Muscle layer of colon (tissue), 2 donors: ENCODE measurements at regions not wholly inside any gene's neighbourhood (a gene's known extent, or its start where the extent isn't known, plus 50 kb on each side); places are given as distances from the start of the nearest gene placed in this dataset.

Experiments
- H3K27ac ChIP-seq: one replicate; pipeline ENCODE4 v1.7.0; 2013; ENCODE audit warnings: low read depth, mild to moderate bottlenecking, low read length, moderate library complexity
- H3K27me3 ChIP-seq, 2 donors: one replicate each; pipeline ENCODE4 v1.7.0; 2013; ENCODE audit warnings: low read length in 2 of 2, mild to moderate bottlenecking in 2 of 2; ENCODE audit not compliant: insufficient read depth in 2 of 2, control insufficient read depth in 1 of 2
- H3K36me3 ChIP-seq: one replicate; pipeline ENCODE4 v1.7.0; 2013; ENCODE audit warnings: mild to moderate bottlenecking, low read length; ENCODE audit not compliant: insufficient read depth
- H3K4me1 ChIP-seq: one replicate; pipeline ENCODE4 v1.7.0; 2013; ENCODE audit warnings: mild to moderate bottlenecking, low read length; ENCODE audit not compliant: insufficient read depth
- H3K4me3 ChIP-seq, 2 donors: one replicate each; pipeline ENCODE4 v1.7.0; 2013; ENCODE audit warnings: low read length in 2 of 2, low read depth in 1 of 2, mild to moderate bottlenecking in 1 of 2, moderate library complexity in 1 of 2
- H3K9ac ChIP-seq: one replicate; pipeline ENCODE4 v1.7.0; 2013; ENCODE audit warnings: low read length
- H3K9me3 ChIP-seq: one replicate; pipeline ENCODE4 v1.7.0; 2013; ENCODE audit warnings: mild to moderate bottlenecking, low read length
- donor health status: abdominal sarcoma.
- donor health status: Adenocarcinoma of cecum.

DNA sequence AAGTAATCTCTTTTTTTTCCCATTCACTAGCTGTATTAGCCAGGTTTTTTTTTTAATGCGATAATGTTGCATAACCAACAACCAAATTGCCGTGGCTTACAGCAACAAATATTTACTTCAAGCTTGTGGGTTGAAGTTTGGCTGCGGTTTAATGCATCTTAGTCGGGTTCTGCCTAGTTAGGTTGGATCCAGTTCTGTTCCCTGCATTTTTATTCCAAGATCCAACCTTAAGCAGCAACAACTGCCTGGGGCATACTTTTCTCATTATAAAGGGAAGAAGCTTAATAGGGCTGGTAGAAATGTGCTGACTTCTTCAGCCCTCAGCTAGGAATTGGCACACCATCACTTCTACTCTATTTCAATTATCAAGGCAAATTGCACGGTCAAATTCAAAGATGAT lies 1115.5 kb upstream of the AUTS2 start:
- H3K9ac ChIP-seq: no peak overlapping the region

DNA sequence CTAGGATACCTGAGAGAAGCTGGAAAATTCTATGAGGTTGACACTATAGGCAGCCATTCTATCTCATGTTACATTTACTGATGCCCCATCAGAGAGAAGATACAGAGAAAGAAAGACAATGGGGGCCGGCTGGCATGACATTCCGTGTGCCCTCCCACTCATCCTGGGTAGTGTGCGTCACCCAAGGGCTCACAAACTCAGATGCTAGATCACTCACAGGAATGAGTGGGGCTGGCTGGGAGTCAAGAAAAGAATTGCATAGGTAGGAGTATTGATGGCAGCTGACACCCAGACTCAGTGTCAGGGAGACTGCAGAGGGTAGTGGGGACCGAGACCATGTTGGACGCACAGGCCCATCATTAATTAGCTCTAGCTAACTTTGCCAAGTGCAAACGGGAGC lies 1113.5 kb upstream of the AUTS2 start:
- Histone ChIP-seq H3K9ac (no peak overlapping the region), H3K27ac (no peak overlapping the region), H3K4me3 (no peak overlapping the region), H3K4me1 (no peaks in the 10 kb centered on the region), H3K27me3 (peaks cover 0 to 4% of the 10 kb centered on the region in 2 donors), H3K9me3 (no peaks in the 10 kb centered on the region), H3K36me3 (no peaks in the 10 kb centered on the region)

More for the DNA sequence above, 1115.5 kb upstream of the AUTS2 start:
- H3K27ac ChIP-seq: no peak overlapping the region
- H3K9me3 ChIP-seq: no peaks in the 10 kb centered on the region
- no peak overlapping the region for H3K4me3 ChIP-seq
- H3K36me3 ChIP-seq: no peaks in the 10 kb centered on the region
- H3K27me3 ChIP-seq: peaks cover 0 to 4% of the 10 kb centered on the region in 2 donors
- H3K4me1 ChIP-seq: no peaks in the 10 kb centered on the region

- Histone ChIP-seq H3K9ac (no peak overlapping the region), H3K9me3 (no peaks in the 10 kb centered on the region), H3K36me3 (no peaks in the 10 kb centered on the region), H3K4me3 (no peak overlapping the region), H3K27ac (no peak overlapping the region), H3K4me1 (no peaks in the 10 kb centered on the region), H3K27me3 (peaks cover 0 to 4% of the 10 kb centered on the region in 2 donors)
Observed at GRCh38 chr7:68485253-68485917, 1112.9 kb upstream of the AUTS2 start.

DNA sequence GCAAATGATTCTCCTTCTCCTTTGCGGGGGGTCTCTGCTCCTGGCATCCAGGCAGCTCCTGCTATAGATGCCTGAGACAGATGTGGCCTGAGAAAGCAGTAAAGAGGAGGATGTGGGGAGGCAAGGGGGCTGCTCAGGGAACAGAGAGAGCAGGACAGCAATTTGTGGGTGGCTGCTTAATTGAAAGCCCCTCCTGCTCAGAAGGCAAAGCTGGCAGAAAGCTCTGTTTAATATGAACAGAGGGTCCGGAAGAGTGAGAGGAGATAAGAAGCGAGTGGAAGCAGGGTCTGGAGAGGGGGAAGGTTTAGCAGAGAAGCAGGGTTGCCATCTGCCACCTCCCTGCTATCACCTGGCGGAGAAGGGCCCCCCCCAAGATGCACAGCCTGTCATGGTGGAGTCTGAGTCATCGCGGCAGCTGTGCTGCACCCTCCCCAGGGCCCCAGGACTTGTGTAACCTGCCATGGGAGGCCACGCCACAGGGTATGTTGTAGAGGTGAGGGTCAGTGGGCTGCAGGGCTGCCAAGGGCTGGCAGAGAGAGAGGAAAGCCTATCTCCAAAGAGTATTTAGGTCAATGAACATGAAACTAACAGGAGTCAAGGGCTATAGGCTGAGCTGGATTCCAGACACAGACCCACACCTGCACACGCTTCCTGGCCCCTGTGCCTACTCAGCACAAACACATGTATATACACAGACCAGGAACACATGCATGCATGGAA lies 1109.8 kb upstream of the AUTS2 start:
- H3K27ac ChIP-seq: no peak overlapping the region
- no peak overlapping the region for H3K9ac ChIP-seq
- H3K4me3 ChIP-seq: no peak overlapping the region
- peaks cover 0 to 4% of the 10 kb centered on the region in 2 donors for H3K27me3 ChIP-seq
- H3K9me3 ChIP-seq: no peaks in the 10 kb centered on the region
- no peaks in the 10 kb centered on the region for H3K4me1 ChIP-seq
- H3K36me3 ChIP-seq: no peaks in the 10 kb centered on the region

- Histone ChIP-seq H3K27me3 (peaks cover 0 to 4% of the 10 kb centered on the region in 2 donors), H3K4me1 (no peaks in the 10 kb centered on the region), H3K9ac (no peak overlapping the region), H3K27ac (no peak overlapping the region), H3K4me3 (no peak overlapping the region), H3K36me3 (no peaks in the 10 kb centered on the region), H3K9me3 (no peaks in the 10 kb centered on the region)
Observed at GRCh38 chr7:68491523-68492358, 1106.5 kb upstream of the AUTS2 start.

- Histone ChIP-seq H3K9ac (no peak overlapping the region), H3K27ac (no peak overlapping the region), H3K27me3 (peaks cover 0 to 3% of the 10 kb centered on the region in 2 donors), H3K4me1 (no peaks in the 10 kb centered on the region), H3K4me3 (no peak overlapping the region), H3K9me3 (no peaks in the 10 kb centered on the region), H3K36me3 (no peaks in the 10 kb centered on the region)
Observed at GRCh38 chr7:68492359-68492690, 1106.0 kb upstream of the AUTS2 start.

- Histone ChIP-seq H3K4me3 (no peak overlapping the region), H3K27me3 (no peaks in the 10 kb centered on the region), H3K9ac (no peak overlapping the region), H3K27ac (no peak overlapping the region), H3K9me3 (no peaks in the 10 kb centered on the region), H3K36me3 (no peaks in the 10 kb centered on the region), H3K4me1 (no peaks in the 10 kb centered on the region)
Observed at GRCh38 chr7:68503400-68503799, 1094.9 kb upstream of the AUTS2 start.

DNA sequence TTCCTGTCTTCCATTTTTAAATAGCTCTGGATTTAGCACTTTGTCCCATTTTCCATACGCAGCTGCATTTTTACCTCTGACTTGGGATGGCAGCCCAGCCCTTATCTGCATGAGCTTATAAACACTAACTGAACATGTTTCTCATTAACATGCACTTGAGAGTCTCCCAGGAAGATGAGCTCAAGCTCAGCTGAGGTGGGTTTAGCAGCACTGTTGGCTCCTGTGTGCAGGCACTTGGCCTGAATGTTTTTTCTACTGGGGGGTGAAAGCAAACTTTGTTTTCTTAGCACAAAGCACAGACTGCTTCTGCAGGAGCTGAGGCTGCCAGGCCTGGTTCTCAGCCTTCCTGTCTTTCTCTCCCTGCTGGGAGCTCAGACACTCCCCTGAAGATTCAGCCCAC lies 1093.6 kb upstream of the AUTS2 start:
- Histone ChIP-seq H3K4me1 (no peaks in the 10 kb centered on the region), H3K9me3 (peaks cover 10% of the 10 kb centered on the region), H3K36me3 (no peaks in the 10 kb centered on the region), H3K4me3 (no peak overlapping the region), H3K27me3 (no peaks in the 10 kb centered on the region), H3K9ac (no peak overlapping the region), H3K27ac (no peak overlapping the region)

- Histone ChIP-seq H3K9ac (no peak overlapping the region), H3K4me1 (no peaks in the 10 kb centered on the region), H3K27ac (no peak overlapping the region), H3K4me3 (no peak overlapping the region), H3K9me3 (peaks cover 10% of the 10 kb centered on the region), H3K27me3 (no peaks in the 10 kb centered on the region), H3K36me3 (no peaks in the 10 kb centered on the region)
Observed at GRCh38 chr7:68505721-68506120, 1092.6 kb upstream of the AUTS2 start.

- Histone ChIP-seq H3K27ac (no peak overlapping the region), H3K9me3 (peaks cover 10% of the 10 kb centered on the region), H3K9ac (no peak overlapping the region), H3K27me3 (no peaks in the 10 kb centered on the region), H3K4me3 (no peak overlapping the region), H3K4me1 (no peaks in the 10 kb centered on the region), H3K36me3 (no peaks in the 10 kb centered on the region)
Observed at GRCh38 chr7:68507668-68508067, 1090.6 kb upstream of the AUTS2 start.

DNA sequence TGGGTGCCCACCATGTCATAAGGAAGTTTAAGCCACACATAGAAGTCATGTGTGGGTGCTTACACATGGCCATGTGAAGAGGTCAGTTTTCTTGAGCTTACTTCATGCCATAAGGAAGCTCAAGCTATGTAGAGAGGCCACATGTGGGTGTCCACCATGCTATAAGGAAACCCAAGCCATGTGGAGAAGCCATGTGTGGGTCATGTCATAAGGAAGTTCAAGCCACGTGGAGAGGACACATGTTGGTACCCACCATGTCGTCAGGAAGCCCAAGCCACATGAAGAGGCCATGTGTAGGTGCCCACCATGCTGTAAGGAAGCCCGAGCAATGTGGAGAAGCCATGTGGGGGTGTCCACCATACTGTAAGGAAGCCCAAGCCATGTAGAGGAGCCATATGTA lies 1089.2 kb upstream of the AUTS2 start:
- peaks cover 10% of the 10 kb centered on the region for H3K9me3 ChIP-seq
- no peaks in the 10 kb centered on the region for H3K27me3 ChIP-seq
- no peak overlapping the region for H3K4me3 ChIP-seq
- no peak overlapping the region for H3K9ac ChIP-seq
- H3K4me1 ChIP-seq: no peaks in the 10 kb centered on the region
- H3K36me3 ChIP-seq: no peaks in the 10 kb centered on the region
- no peak overlapping the region for H3K27ac ChIP-seq
